GDM1 (cell line): ENCODE measurements at regions not wholly inside any gene's neighbourhood (a gene's known extent, or its start where the extent isn't known, plus 50 kb on each side); places are given as distances from the start of the nearest gene placed in this dataset.
A peak's percentile ranks its signal among the peaks of the same experiment; 100 is the strongest.

Experiments used
- DNase-seq: peaks from one replicate; lab custom pipeline; 2025; lab: John Stamatoyannopoulos, UW

GRCh38 chr15:97706059-97706458 lies 254.4 kb upstream of the ARRDC4 start:
- DNase-seq = no peak

- no peak for DNase-seq
Observed at GRCh38 chr15:97708252-97708651, 252.3 kb upstream of the ARRDC4 start.

- no peak for DNase-seq
Observed at GRCh38 chr15:97712530-97712929, 248.0 kb upstream of the ARRDC4 start.

- no peak for DNase-seq
Observed at GRCh38 chr15:97717806-97718205, 242.7 kb upstream of the ARRDC4 start.

GRCh38 chr15:97718509-97718908 lies 242.0 kb upstream of the ARRDC4 start:
- DNase-seq = no peak

GRCh38 chr15:97728791-97729190 lies 231.7 kb upstream of the ARRDC4 start:
- DNase-seq = no peak

GRCh38 chr15:97729270-97729669 lies 231.2 kb upstream of the ARRDC4 start:
- no peak for DNase-seq

- no peak for DNase-seq
Observed at GRCh38 chr15:97730315-97730714, 230.2 kb upstream of the ARRDC4 start.

GRCh38 chr15:97731859-97732258 lies 228.6 kb upstream of the ARRDC4 start:
- no peak for DNase-seq

GRCh38 chr15:97733373-97733772 lies 227.1 kb upstream of the ARRDC4 start:
- no peak for DNase-seq

GRCh38 chr15:97736748-97737147 lies 223.8 kb upstream of the ARRDC4 start:
- DNase-seq = no peak

- DNase-seq = no peak
Observed at GRCh38 chr15:97745481-97746071, 214.9 kb upstream of the ARRDC4 start.

- DNase-seq = no peak
Observed at GRCh38 chr15:97747342-97747741, 213.2 kb upstream of the ARRDC4 start.

GRCh38 chr15:97748576-97748975 lies 211.9 kb upstream of the ARRDC4 start:
- DNase-seq = no peak

- no peak for DNase-seq
Observed at GRCh38 chr15:97750060-97750459, 210.4 kb upstream of the ARRDC4 start.

- DNase-seq = no peak
Observed at GRCh38 chr15:97755726-97756125, 204.8 kb upstream of the ARRDC4 start.

GRCh38 chr15:97759363-97759762 lies 201.1 kb upstream of the ARRDC4 start:
- peak; percentile 64 for DNase-seq

- DNase-seq = no peak
Observed at GRCh38 chr15:97761110-97761509, 199.4 kb upstream of the ARRDC4 start.

- DNase-seq = no peak
Observed at GRCh38 chr15:97783240-97783639, 177.3 kb upstream of the ARRDC4 start.

GRCh38 chr15:97786741-97787140 lies 173.8 kb upstream of the ARRDC4 start:
- DNase-seq = no peak

- DNase-seq = no peak
Observed at GRCh38 chr15:97790180-97790579, 170.3 kb upstream of the ARRDC4 start.

GRCh38 chr15:97791824-97792792 lies 168.4 kb upstream of the ARRDC4 start:
- DNase-seq = no peak

GRCh38 chr15:97804950-97805349 lies 155.6 kb upstream of the ARRDC4 start:
- no peak for DNase-seq
